ENCODE measurements at regions not wholly inside any gene's neighbourhood (a gene's known extent, or its start where the extent isn't known, plus 50 kb on each side); places are given as distances from the start of the nearest gene placed in this dataset.

- no peaks in the 10 kb centered on the region for H3K9me2 ChIP-seq (ENCODE audit: insufficient read depth)
- TF ChIP-seq ZNF114 (CRISPR knock-in tag; IDR thresholded peaks at IDR 0.05) (no peak), NANOG (IDR thresholded peaks at IDR 0.05; ENCODE audit: borderline replicate concordance) (no peak), ETS1 (IDR thresholded peaks at IDR 0.05) (no peak), EZH2phosphoT487 (IDR thresholded peaks at IDR 0.05; ENCODE audit: unreplicated experiment) (no peak), JUNB (IDR thresholded peaks at IDR 0.05; ENCODE audit: unreplicated experiment) (no peak), STAT1 (IDR thresholded peaks at IDR 0.05; ENCODE audit: unreplicated experiment) (no peak), ZNF462 (CRISPR knock-in tag; IDR thresholded peaks at IDR 0.05) (no peak), POLR2AphosphoS5 (IDR thresholded peaks at IDR 0.05; ENCODE audit: low read depth) (no peak), ZNF331 (CRISPR knock-in tag; IDR thresholded peaks at IDR 0.05; ENCODE audit: low read depth) (no peak), EZH2 (IDR thresholded peaks at IDR 0.05; ENCODE audit: low read depth, unreplicated experiment) (no peak), CREB1 (CRISPR knock-in tag; IDR thresholded peaks at IDR 0.05; ENCODE audit: low read depth) (no peak)
- TF ChIP-seq, protein P1, sequence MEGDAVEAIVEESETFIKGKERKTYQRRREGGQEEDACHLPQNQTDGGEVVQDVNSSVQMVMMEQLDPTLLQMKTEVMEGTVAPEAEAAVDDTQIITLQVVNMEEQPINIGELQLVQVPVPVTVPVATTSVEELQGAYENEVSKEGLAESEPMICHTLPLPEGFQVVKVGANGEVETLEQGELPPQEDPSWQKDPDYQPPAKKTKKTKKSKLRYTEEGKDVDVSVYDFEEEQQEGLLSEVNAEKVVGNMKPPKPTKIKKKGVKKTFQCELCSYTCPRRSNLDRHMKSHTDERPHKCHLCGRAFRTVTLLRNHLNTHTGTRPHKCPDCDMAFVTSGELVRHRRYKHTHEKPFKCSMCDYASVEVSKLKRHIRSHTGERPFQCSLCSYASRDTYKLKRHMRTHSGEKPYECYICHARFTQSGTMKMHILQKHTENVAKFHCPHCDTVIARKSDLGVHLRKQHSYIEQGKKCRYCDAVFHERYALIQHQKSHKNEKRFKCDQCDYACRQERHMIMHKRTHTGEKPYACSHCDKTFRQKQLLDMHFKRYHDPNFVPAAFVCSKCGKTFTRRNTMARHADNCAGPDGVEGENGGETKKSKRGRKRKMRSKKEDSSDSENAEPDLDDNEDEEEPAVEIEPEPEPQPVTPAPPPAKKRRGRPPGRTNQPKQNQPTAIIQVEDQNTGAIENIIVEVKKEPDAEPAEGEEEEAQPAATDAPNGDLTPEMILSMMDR (conservative IDR thresholded peaks at IDR 0.05; ENCODE audit: low read depth in 2 of 2) = no peak
- TF ChIP-seq, protein P2, sequence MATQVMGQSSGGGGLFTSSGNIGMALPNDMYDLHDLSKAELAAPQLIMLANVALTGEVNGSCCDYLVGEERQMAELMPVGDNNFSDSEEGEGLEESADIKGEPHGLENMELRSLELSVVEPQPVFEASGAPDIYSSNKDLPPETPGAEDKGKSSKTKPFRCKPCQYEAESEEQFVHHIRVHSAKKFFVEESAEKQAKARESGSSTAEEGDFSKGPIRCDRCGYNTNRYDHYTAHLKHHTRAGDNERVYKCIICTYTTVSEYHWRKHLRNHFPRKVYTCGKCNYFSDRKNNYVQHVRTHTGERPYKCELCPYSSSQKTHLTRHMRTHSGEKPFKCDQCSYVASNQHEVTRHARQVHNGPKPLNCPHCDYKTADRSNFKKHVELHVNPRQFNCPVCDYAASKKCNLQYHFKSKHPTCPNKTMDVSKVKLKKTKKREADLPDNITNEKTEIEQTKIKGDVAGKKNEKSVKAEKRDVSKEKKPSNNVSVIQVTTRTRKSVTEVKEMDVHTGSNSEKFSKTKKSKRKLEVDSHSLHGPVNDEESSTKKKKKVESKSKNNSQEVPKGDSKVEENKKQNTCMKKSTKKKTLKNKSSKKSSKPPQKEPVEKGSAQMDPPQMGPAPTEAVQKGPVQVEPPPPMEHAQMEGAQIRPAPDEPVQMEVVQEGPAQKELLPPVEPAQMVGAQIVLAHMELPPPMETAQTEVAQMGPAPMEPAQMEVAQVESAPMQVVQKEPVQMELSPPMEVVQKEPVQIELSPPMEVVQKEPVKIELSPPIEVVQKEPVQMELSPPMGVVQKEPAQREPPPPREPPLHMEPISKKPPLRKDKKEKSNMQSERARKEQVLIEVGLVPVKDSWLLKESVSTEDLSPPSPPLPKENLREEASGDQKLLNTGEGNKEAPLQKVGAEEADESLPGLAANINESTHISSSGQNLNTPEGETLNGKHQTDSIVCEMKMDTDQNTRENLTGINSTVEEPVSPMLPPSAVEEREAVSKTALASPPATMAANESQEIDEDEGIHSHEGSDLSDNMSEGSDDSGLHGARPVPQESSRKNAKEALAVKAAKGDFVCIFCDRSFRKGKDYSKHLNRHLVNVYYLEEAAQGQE (IDR thresholded peaks at IDR 0.05; ENCODE audit: unreplicated experiment) = no peak
- H3K27ac Mint-ChIP-seq = no peak overlapping the region
- no peaks in the 10 kb centered on the region for H3K36me3 Mint-ChIP-seq (ENCODE audit: low read depth)
- no peaks in the 10 kb centered on the region for H3F3A ChIP-seq (replicated peaks; ENCODE audit: low read depth)
- no peak overlapping the region for H3K4me2 ChIP-seq
- H3K4me3 Mint-ChIP-seq = no peak overlapping the region
- no peaks in the 10 kb centered on the region for H3K36me3 ChIP-seq (ENCODE audit: insufficient read depth)
- H3K4me1 Mint-ChIP-seq = no peaks in the 10 kb centered on the region
- DNase-seq (ENCODE audit: low spot score) = no peak
- no peaks in the 10 kb centered on the region for H3K4me1 ChIP-seq (ENCODE audit: insufficient read depth)
- no peak overlapping the region for H3K4me3 ChIP-seq
- no peaks in the 10 kb centered on the region for H3K27me3 ChIP-seq (ENCODE audit: insufficient read depth)
- H4K20me1 ChIP-seq (replicated peaks; ENCODE audit: insufficient read depth) = no peaks in the 10 kb centered on the region
- no peaks in the 10 kb centered on the region for H3K27me3 Mint-ChIP-seq (ENCODE audit: insufficient read depth, low read depth, poor library complexity)
- ATAC-seq = no peak
- no peaks in the 10 kb centered on the region for H3K9me3 Mint-ChIP-seq
- H2AFZ ChIP-seq = no peak overlapping the region
- no peak overlapping the region for H3K27ac ChIP-seq (ENCODE audit: low read depth)
- no peaks in the 10 kb centered on the region for H3K79me2 ChIP-seq (replicated peaks; ENCODE audit: insufficient read depth)
Observed at GRCh38 chr13:58893396-58893795, 1261.9 kb downstream of the PCDH17 start.

All from GM23338 (cell line).